ENCODE measurements at regions not wholly inside any gene's neighbourhood (a gene's known extent, or its start where the extent isn't known, plus 50 kb on each side); places are given as distances from the start of the nearest gene placed in this dataset.

- no peaks in the 10 kb centered on the region for H3K4me1 ChIP-seq
- no peak for DNase-seq
Measured at GRCh38 chr21:22855581-22855980, 1857.4 kb downstream of the NCAM2 start.

GRCh38 chr21:22871692-22872091 lies 1873.5 kb downstream of the NCAM2 start:
- H3K4me3 ChIP-seq: no peak overlapping the region
- H3K27me3 ChIP-seq (ENCODE audit: low read depth): no peaks in the 10 kb centered on the region
- H3K36me3 ChIP-seq: no peaks in the 10 kb centered on the region
- H3K27ac ChIP-seq (replicated peaks): no peak overlapping the region
- no peaks in the 10 kb centered on the region for H3K9me3 ChIP-seq (replicated peaks)
- H3K4me1 ChIP-seq: no peaks in the 10 kb centered on the region
- DNase-seq: no peak
- no peak for TF ChIP-seq CTCF (IDR thresholded peaks at IDR 0.05; ENCODE audit: borderline replicate concordance)
- intact Hi-C loops (cut with micrococcal nuclease): no loop called here

More at GRCh38 chr21:22855581-22855980, 1857.4 kb downstream of the NCAM2 start:
- Histone ChIP-seq H3K4me3 (no peak overlapping the region), H3K9me3 (replicated peaks) (no peaks in the 10 kb centered on the region), H3K36me3 (no peaks in the 10 kb centered on the region), H3K27me3 (ENCODE audit: low read depth) (no peaks in the 10 kb centered on the region), H3K27ac (replicated peaks) (no peak overlapping the region)
- no peak for TF ChIP-seq CTCF (IDR thresholded peaks at IDR 0.05; ENCODE audit: borderline replicate concordance)
- intact Hi-C loops (cut with micrococcal nuclease): no loop called here

- H3K27me3 ChIP-seq (ENCODE audit: low read depth): no peaks in the 10 kb centered on the region
- H3K27ac ChIP-seq (replicated peaks): no peak overlapping the region
- no peak for DNase-seq
- no peaks in the 10 kb centered on the region for H3K4me1 ChIP-seq
- no peak for TF ChIP-seq CTCF (IDR thresholded peaks at IDR 0.05; ENCODE audit: borderline replicate concordance)
- H3K36me3 ChIP-seq: no peaks in the 10 kb centered on the region
- intact Hi-C loops (cut with micrococcal nuclease): no loop called here
- no peaks in the 10 kb centered on the region for H3K9me3 ChIP-seq (replicated peaks)
- no peak overlapping the region for H3K4me3 ChIP-seq
Measured at GRCh38 chr21:22880573-22880972, 1882.4 kb downstream of the NCAM2 start.

- Histone ChIP-seq H3K4me3 (no peak overlapping the region), H3K27ac (replicated peaks) (no peak overlapping the region), H3K9me3 (replicated peaks) (no peaks in the 10 kb centered on the region), H3K27me3 (ENCODE audit: low read depth) (no peaks in the 10 kb centered on the region), H3K36me3 (no peaks in the 10 kb centered on the region), H3K4me1 (no peaks in the 10 kb centered on the region)
- no peak for TF ChIP-seq CTCF (IDR thresholded peaks at IDR 0.05; ENCODE audit: borderline replicate concordance)
- no peak for DNase-seq
- intact Hi-C loops (cut with micrococcal nuclease): no loop called here
Measured at GRCh38 chr21:22881131-22881530, 1882.9 kb downstream of the NCAM2 start.

- Histone ChIP-seq H3K27ac (replicated peaks) (no peak overlapping the region), H3K36me3 (no peaks in the 10 kb centered on the region), H3K4me1 (no peaks in the 10 kb centered on the region), H3K4me3 (no peak overlapping the region), H3K27me3 (ENCODE audit: low read depth) (no peaks in the 10 kb centered on the region), H3K9me3 (replicated peaks) (no peaks in the 10 kb centered on the region)
- DNase-seq: no peak
- intact Hi-C loops (cut with micrococcal nuclease): no loop called here
- no peak for TF ChIP-seq CTCF (IDR thresholded peaks at IDR 0.05; ENCODE audit: borderline replicate concordance)
Measured at GRCh38 chr21:22885079-22885478, 1886.9 kb downstream of the NCAM2 start.

- no peak for TF ChIP-seq CTCF (IDR thresholded peaks at IDR 0.05; ENCODE audit: borderline replicate concordance)
- intact Hi-C loops (cut with micrococcal nuclease): no loop called here
- H3K27me3 ChIP-seq (ENCODE audit: low read depth): no peaks in the 10 kb centered on the region
- H3K4me3 ChIP-seq: no peak overlapping the region
- no peak for DNase-seq
- H3K9me3 ChIP-seq (replicated peaks): no peaks in the 10 kb centered on the region
- H3K36me3 ChIP-seq: no peaks in the 10 kb centered on the region
- H3K27ac ChIP-seq (replicated peaks): no peak overlapping the region
- no peaks in the 10 kb centered on the region for H3K4me1 ChIP-seq
Measured at GRCh38 chr21:22885614-22886013, 1887.4 kb downstream of the NCAM2 start.

All from left ventricle myocardium inferior (tissue), 1 donor.